ENCODE measurements at regions not wholly inside any gene's neighbourhood (a gene's known extent, or its start where the extent isn't known, plus 50 kb on each side); places are given as distances from the start of the nearest gene placed in this dataset.
"Not testable (repeated sequence)": the region's sequence is repeated elsewhere in the genome, so short reads cannot be mapped to it uniquely, and the experiment has no call there.

DNA sequence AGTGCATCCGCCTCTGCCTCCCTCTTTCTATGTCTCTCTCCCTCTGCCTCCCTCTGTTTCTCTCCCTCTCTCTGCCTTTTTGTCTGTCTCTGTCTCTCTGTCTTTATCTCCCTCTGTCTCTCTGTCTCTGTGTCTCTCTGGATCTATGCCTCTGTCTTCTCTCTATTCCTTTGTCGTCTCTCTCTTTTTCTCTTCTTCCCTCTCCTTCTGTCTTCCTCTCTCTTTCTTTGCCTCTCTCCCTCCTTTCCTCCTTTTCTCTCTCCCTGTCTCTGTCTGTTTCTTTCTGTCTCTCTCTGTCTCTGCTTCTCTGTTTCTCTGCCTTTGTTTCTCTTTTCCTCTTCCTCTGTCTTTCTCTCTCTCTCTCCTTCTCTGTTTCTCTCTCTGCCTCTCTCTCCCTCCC is 678.8 kb upstream of the NRP1 start:
- no peak for DNase-seq

DNA sequence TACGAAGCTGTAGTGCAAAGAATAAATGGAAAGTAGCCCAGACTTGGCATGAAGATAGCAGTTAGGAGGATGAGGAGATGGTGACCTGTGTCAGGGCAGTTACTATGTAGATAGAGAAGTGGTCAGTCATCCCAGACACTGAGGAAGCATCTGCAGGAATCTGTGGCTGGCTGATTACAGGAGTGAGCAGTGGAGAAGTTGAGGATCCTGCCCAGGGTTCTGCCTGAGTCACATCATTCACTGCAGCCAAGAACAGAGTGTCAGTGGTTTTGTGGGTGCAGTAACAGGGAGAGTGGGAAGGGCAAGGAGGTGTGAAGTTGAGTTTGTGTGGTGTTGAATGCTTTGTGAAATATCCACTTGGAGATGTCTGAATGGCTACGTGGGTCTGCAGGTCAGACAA is 676.4 kb upstream of the NRP1 start:
- DNase-seq = no peak

DNA sequence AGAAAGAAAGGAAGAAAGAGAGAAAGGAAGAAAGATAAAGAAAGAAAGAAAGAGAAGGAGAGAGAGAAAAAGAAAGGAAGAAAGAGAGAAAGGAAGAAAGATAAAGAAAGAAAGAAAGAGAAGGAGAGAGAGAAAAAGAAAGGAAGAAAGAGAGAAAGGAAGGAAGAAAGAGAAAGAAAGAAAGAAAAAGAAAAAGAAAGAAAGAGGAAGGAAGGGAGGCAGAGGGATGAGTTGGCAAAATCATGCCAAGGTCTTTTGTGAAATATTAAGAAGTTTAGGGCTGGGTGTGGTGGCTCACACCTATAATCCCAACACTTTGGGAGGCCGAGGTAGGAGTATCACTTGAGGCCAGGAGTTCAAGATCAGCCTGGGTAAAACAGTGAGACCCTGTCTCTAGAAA is 675.8 kb upstream of the NRP1 start:
- DNase-seq = not testable (repeated sequence)

DNA sequence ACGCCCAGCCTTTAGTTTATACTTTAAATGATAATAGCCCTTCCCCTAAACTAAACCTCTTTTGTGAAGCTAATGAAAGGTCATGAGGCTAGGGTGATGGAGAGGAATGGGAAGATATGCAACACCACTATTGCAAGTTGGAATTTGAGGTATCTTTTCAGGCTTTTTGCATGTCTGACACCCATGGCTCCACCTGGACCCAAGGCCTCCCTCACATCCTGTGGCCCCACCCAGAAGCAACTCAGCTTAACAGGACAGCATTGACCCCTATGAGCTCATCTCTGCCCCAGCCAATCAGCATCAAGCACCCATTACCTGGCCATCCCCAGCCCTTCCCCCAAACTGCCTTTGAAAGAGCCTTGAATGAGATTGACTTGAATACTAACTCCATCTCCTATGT is 674.2 kb upstream of the NRP1 start:
- no peak for DNase-seq

DNA sequence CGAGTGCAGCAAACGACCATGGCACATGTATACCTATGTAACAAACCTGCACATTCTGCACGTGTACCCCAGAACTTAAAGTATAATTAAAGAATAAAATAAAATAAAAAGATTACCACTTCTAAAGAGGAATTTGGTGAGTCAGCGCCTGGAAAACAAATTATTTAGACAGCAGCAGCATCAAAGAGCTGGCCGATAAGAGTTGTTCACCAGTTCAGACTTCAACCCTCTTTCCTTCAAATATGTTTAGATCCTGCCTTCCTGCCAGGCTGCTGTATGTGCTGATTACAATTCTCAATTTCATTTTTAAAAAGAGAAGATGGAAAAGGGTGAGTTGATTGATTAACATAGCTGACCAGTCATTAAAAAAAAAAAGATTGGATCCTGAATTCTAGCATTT is 672.0 kb upstream of the NRP1 start:
- no peak for DNase-seq

DNA sequence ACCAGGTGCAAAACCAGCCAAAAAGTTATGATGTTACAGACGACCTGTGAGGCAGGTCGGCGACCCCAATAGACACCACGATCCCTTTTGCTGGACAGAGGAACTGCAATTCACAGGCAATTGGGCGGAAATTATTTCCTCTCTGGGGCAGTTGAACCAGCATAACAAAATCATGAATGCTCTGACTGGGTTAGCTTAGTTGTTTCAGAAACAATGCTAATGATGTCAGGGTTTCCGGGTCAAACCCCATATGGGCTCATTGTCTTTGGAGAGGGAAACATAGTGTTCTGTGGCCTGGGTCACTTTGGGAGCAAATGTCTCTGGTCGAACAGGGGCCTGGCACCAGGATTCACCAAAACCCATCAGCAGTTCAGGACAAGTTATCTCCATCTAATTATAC is 669.1 kb upstream of the NRP1 start:
- no peak for DNase-seq

DNA sequence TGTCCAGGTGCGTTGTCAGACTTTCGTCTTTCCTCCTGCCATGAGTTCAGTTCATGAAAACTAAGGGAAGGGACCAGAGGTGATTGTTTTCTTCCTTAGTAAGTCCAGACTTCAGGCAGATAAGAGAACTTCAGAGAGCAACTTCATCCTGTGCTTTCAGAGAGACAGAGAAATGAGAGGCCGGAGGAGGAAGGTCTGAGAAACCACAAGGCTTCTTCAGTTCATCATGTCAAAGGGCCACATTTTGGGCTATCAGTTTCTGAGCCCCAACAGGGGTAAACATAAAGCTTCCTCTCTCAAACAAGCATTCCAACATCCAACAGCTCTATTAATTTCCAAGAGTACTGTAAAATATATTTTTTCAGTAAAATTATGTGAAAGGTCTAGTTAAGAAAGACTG is 668.4 kb upstream of the NRP1 start:
- DNase-seq = no peak

DNA sequence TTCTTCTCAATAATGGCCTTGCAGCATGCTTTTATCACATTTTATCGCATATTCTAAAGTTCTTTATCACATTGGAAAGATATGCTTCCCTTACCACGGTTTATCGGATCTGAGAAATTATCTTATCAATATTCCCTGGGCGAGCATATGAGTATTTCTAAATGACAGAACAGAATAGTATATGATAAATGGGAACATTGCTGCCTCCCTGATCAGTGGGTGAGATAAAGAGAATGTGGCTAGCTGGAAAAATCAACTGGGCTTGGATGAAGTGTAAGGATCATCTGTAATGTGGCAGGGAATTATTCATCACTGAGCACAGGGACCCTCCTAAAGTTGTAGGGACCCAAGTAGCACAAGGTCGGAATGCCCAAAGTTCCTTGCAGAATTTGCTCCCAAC is 667.4 kb upstream of the NRP1 start:
- no peak for DNase-seq

DNA sequence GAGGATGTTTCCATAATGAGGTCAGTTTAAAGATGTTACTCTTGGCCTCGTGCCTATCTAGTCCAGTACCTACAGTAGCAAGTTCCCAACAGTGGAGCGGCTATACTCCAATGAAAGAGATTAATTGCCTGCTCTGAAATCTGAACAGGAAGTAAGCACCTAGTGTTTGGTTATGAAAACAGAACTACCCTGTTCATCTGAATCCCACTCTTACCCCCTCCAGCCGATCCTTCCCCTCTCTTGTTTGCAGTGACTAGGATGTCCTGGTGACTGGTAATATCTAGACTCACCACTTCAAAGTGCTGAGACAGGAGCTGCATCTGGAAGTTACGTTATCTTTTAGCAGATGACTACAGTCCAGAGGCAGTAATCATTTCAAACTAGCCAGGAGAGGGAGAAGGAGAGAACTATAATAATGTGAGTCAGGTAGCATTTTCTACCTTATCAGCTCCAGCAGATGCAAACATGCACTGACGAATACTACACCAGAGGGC is 666.7 kb upstream of the NRP1 start:
- no peak for DNase-seq

DNA sequence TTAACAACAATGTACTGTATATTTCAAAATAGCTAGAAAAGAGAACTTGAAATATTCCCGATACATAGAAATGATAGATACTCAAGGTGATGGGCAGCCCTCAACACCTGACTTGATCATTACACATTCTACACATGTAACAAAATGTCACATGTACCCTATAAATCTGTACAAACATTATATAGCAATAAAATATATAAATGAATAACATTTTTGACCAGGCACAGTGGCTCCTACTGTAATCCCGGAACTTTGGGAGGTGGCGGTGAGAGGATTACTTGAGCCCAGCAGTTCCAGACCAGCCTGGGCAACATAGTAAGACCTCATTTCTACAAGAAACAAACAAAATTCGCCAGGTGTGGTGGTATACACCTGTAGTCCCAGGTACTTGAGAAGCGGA is 659.5 kb upstream of the NRP1 start:
- DNase-seq = no peak

DNA sequence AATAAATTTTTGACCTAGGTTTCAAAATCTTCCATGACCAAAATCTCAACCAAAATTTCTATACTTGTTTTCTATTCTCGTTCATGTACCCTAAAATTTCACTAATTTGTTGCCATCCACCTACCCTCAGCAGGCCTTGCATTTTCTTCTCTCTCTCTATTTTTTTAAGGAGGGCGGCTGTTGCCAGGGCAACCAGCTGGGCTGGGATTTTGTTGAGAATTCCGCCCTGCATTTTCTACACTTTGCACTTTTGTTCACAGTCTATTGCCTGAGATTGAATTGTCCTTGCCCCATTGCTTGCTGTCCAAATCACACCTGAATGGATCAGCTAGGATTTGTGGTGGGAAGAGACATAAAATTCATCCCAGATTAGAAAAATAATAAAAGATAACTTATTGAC is 657.5 kb upstream of the NRP1 start:
- DNase-seq = no peak

DNA sequence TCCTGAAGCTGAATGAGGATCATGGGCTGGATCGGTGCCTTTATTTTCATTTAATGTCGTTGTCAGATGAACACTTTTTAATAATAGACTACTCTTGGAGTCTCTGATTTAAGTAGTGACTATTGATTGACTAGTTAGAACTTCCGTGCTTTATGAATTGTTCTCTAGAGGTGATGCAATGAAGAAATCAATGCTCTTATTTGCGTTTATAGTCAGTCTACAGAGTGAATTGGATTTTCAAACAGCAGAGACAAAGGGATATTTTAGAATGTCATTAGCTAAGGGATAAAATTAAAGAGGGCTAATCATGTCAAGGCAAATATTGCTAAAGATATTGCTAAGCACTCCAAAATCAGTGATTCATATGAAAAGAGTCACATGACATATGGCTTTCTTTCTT is 652.0 kb upstream of the NRP1 start:
- no peak for DNase-seq

DNA sequence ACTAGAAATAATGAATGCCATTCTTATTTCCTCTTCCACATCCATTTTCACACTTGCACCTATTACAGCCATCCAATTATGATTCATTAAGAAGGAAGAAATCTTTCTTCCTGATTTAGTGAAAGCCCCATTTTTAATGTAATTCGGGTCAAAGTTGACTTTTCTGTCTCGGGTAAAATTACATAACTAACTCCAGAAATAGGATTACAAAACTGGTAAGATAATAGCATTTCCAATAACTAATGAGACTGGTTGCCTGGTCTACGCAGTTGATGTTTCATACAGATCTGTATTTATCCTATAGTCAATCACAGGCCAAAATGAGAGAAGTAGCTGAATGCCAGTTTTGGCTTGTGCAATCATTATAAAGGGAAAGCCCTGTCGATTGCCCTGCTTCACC is 651.5 kb upstream of the NRP1 start:
- no peak for DNase-seq

DNA sequence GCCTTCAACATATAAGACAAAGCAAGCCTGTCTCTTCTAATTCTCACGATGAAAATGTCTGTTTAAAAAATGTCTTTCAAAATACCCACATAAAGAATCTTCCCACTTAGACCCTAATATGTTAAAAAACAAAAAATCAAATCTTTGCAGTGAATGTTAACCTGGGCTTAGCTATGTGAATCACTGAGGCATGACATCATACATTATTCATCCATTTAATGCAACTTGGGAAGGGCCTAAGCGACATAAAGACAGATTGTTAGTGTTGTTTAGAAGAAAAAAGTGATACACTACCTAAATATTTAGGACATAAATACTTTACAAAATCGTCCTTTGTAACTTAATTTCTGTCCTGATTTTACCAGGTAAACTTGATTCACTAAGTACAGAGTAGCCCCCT is 648.5 kb upstream of the NRP1 start:
- DNase-seq = no peak

DNA sequence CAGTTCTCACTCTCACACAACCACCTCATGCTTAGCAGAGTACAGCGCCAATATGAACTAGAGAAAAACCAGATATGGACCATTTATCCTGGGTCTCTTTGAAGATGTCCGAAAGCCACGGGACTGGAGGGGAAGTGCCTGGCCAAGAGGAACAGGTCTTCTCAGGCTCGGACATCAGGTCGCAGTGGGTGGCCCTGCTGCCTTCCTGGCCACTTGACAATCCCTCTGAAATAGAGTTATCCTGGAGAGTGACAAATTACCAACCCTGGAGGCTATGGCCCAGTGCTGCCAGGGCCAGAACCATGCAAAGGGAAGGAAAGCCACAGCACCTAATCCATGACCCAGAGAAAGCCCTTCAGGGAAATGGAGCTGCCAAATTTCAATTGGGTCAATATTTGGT is 646.8 kb upstream of the NRP1 start:
- DNase-seq = no peak

DNA sequence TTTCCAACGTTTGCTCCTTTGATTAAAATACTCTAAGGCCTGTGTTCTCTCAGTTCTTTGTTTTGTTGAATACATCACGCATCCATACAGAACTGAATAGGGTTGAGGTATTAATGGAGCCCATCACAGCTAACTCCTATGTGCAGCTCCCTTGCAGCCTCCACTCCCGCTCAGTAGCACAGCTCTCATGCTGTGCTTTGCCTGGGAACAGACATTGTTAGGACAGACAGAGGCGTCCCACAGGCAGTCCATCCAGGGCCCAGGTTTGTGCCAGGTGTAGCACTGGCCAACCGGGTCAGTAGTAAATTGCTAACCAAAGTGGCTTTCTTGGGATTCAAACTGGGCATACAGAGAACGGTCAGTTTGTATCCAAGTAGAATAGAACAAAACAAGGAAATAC is 644.7 kb upstream of the NRP1 start:
- no peak for DNase-seq

DNA sequence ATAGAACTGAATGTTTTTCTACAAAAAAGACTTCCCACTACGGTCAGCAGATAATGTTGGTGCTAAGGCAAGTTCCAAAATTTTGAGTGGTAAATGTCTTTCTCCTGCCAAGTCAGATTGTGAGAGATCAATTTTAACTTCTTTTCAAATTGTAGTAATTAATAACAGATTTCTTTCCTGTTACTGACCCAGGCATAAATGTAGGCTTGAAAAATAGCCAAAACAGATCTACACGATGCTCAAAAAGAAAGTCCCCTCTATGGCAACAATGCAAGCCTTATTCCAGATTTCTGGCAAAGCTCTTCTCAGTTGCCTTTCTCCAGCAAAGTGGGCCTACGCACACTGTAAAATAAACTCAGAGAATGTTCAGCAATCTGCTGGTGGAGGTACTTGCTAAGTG is 641.0 kb upstream of the NRP1 start:
- no peak for DNase-seq

DNA sequence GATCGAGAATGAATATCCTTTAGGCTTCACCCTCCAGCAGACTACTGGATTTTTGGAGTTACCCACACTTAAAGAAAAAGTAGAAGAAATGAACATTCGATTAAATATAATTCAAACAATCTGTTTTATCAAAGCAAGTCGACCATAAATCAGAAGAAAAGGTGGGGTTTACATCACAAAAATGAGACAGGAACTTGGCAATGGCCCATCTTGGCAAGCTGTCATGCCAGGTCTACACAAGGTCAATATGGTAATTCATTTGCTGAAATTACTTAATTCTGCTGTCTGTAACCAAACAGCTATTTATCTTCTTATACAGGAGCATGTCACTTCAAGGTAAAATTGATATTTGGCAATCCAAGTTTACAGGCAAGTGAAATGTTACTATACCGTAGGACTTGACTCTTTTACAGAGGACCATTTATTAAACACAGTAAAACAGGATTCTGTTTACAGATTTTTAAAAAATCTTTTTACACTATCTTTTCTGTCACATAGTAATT is 640.6 kb upstream of the NRP1 start:
- no peak for DNase-seq

DNA sequence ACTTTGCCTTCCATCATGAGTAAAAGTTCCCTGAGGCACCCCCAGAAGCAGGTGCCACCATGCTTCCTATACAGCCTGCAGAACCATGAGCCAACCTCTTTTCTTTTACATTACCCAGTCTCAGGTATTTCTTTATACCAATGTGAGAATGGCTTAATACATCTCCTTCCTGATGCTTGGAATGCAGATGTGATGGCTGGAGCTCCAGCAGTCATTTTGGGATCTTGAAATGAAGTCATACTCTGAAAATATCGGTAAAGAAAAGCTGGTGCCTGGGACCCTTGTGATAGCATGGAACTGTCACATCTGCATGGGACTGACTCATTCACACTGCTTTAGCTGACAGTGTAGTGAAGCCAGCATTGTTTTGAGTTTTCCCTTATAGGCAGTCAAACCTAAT is 634.5 kb upstream of the NRP1 start:
- no peak for DNase-seq

DNA sequence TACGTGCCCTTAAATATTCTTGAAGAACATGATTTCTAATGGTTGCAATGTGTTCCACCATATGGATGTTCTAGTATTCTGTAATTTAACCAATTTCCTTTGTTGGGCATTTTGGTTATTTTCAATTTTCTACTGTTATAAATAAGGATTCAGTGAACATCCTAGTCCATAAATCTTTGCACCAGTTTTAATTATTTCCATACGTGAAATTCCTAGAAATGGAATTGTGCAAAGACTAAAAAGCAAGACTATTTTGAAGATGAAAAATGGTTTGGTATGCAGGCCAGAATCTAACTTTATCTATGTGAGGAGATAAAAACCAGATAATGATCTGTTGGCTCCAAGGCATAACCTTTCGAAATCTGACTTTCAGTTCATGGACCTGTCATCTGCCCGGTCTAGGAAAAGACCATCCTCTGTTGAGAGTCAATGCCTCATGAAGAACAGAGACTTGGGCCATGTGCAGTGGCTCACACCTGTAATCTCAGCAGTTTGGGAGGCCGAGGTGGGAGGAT is 633.2 kb upstream of the NRP1 start:
- DNase-seq = no peak

DNA sequence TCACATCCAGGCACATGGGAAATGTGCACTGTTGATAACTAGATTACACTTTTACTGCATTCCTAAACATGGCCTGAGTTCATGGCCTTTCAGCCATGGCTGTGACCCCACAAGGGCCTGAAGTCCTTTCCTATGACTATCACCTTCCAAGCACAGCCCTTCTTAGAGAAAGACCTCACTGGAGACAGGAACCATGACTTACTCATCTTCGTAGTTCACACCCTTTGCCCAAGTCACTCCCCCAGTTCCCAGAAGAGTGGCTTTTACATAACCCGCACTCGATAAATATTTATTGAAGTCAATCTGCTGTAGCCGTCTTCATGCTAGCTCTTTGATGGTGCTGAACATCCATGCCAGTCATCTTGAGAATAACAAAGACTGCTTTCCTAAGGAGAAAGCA is 632.5 kb upstream of the NRP1 start:
- DNase-seq = no peak

DNA sequence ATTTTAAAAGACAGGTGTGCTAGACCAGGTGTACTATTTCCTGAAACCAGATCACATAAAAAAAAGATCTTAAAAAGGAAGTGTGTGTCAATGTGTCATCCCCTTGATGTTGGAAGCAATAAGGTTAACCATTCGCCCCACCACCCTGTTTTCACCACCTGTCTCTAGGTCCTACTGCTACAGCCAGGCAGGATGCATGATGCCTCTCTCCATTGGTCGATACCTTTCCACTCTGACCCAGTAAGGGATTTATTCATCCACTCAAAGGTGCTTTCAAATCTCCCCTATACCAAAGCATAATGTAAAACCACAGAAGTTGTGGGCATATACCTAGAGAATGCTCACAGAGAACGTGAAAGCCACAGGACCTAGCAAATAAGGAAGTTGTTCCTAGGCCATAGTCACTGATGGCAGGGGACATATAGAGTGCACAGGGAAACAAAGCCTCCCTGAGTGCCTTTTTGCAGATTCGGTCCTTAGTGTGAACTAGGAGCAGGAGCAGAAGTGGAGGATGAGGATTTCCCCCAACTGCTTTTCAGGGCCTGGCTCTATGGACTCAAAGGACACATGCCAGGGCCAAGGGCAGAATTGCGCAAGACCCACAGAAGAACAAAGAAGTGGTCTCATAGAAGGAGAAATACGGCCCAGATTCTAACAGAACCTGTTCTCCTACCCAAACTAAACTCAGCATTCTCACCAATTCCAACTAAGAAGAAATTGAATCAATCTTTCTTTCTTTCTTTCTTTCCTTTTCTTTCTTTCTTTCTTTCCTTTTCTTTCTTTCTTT is 631.5 kb upstream of the NRP1 start:
- DNase-seq = no peak

DNA sequence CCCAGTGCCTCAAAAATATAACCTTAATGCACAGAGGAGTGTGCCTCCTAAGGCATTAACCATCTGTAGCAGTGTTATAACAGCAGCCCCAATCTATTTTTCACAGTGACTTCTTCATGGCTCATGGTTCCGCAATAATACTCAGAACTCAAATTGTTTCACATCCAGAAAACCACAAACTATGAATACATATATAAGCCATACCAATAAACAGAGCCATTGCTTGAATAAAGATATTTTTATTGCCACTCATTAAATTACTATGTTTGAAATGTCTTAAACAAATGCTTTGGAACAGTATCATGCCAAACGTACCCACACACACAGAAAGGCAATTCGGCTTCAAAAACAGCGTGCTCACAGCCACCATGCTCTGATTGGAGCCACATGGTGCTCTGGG is 629.3 kb upstream of the NRP1 start:
- DNase-seq = no peak

DNA sequence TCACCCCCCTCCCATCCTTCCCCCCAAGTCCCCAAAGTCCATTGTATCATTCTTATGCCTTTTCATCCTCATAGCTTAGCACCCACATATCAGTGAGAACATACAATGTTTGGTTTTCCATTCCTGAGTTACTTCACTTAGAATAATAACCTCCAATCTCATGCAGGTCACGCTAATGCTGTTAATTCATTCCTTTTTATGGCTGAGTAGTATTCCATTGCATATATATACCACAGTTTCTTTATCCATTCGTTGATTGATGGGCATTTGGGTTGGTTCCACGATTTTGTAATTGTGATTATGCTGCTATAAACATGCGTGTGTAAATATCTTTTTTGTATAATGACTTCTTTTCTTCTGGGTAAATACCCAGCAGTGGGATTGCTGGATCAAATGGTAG is 621.9 kb upstream of the NRP1 start:
- DNase-seq = not testable (repeated sequence)

DNA sequence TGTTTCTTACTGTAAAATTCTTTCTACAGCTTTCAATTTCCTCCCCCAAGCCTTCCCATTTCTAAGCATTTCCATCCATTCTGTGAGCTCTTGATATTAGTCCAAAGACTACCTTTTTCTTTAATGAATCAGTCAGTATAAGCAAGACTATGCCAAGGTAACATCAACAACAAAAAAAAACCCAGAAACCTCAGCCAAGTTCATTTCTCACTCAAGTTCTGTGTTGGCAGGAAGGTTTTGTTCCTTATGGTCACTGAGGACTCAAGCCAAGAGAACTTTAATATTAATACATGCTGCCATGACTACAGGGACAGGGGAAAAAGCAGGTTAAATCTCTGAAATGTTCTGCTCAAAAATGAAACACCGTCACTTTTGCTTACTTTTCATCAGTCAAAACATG is 621.2 kb upstream of the NRP1 start:
- DNase-seq = no peak
